ENCODE measurements at regions not wholly inside any gene's neighbourhood (a gene's known extent, or its start where the extent isn't known, plus 50 kb on each side); places are given as distances from the start of the nearest gene placed in this dataset.

DNA sequence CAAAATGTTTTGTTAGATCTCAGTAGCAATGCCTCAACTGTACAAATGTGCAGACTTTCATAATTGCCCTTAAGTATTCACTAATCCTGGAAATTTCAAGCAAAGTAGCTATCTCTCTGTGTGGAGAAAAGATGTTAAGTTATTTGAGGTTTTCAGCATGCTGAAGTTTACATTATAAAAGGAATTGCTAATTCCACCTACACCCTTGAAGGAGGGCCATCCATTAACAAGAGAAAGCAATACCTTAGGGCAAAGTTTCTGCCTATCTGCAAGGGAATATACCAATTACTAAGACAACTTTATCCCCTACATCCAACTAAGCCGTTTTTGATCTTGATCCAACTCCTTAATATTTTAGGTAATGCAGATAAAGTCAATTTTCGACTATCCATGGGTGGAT lies 380.7 kb upstream of the BTBD3 start:
- H3K23ac ChIP-seq (ENCODE audit: low read depth, low read length) = no peak overlapping the region
- dilution Hi-C loops (cut with HindIII; ENCODE audit: low sequenced_read_pairs, unreplicated experiment) = loop anchor here (25.0 kb wide), 1 partner anchor 875 kb away; the partner anchor contains the start of gene JAG1
- intact Hi-C loops (cut with micrococcal nuclease) = no loop called here
- H3K36me3 ChIP-seq (ENCODE audit: control insufficient read depth, insufficient read depth, low read length) = no peaks in the 10 kb centered on the region
- no peak overlapping the region for H3K27ac ChIP-seq (ENCODE audit: insufficient read depth, low read length)
- no peak overlapping the region for H2AK5ac ChIP-seq (ENCODE audit: low read depth, low read length)
- in situ Hi-C loops (cut with MboI; ENCODE audit: low sequenced_read_pairs) = no loop called here
- H3K9me3 ChIP-seq (ENCODE audit: control insufficient read depth, insufficient read depth, low read length) = no peaks in the 10 kb centered on the region
- no peaks in the 10 kb centered on the region for H3K9me1 ChIP-seq (ENCODE audit: insufficient read depth, low read length)
- no peak overlapping the region for H4K5ac ChIP-seq (ENCODE audit: low read depth, low read length)
- no peak overlapping the region for H3K56ac ChIP-seq (ENCODE audit: extremely low read depth, insufficient read depth, low read length)
- no CpG with 5 or more reads among the region's 2 CpGs for WGBS, 2 experiments (ENCODE audit: extremely low coverage in 2 of 2, insufficient read length in 1 of 2)
- no peak overlapping the region for H2BK15ac ChIP-seq (ENCODE audit: low read depth, low read length)
- BruUV-seq (replicated peaks) = no TSS peak
- no peak overlapping the region for H3K14ac ChIP-seq (replicated peaks; ENCODE audit: low read depth, low read length)
- H3K18ac ChIP-seq (ENCODE audit: low read depth, low read length) = no peak overlapping the region
- peaks cover 1% of the 10 kb centered on the region; the same call in 1 of the 2 replicates for H3K27me3 ChIP-seq (ENCODE audit: control insufficient read depth, insufficient read depth, low read length)
- ChIA-PET POLR2A (ENCODE audit: unreplicated experiment) (no interaction called here), CTCF (no interaction called here)
- H2AK9ac ChIP-seq (replicated peaks; ENCODE audit: low read depth, low read length, poor library complexity) = no peak overlapping the region
- no peak overlapping the region for H2AFZ ChIP-seq (replicated peaks; ENCODE audit: low read length, poor library complexity)
- H3K79me1 ChIP-seq (ENCODE audit: low read depth in 1 of 2, low read length in 2 of 2) = no peaks in the 10 kb centered on the region
- H2BK20ac ChIP-seq (ENCODE audit: low read depth, low read length) = no peak overlapping the region
- H3K4me2 ChIP-seq (ENCODE audit: low read depth, low read length) = no peak overlapping the region
- H2BK120ac ChIP-seq (ENCODE audit: low read depth, low read length) = no peak overlapping the region
- H4K91ac ChIP-seq (ENCODE audit: insufficient read depth, low read depth, low read length) = no peak overlapping the region
- no peak overlapping the region for H3K4me3 ChIP-seq (ENCODE audit: insufficient read depth, low read depth, low read length)
- no peak overlapping the region for H2BK5ac ChIP-seq (ENCODE audit: low read depth, low read length, poor library complexity, severe bottlenecking)
- H3K9ac ChIP-seq (ENCODE audit: low read depth, low read length) = no peak overlapping the region
- TF ChIP-seq, protein P1, sequence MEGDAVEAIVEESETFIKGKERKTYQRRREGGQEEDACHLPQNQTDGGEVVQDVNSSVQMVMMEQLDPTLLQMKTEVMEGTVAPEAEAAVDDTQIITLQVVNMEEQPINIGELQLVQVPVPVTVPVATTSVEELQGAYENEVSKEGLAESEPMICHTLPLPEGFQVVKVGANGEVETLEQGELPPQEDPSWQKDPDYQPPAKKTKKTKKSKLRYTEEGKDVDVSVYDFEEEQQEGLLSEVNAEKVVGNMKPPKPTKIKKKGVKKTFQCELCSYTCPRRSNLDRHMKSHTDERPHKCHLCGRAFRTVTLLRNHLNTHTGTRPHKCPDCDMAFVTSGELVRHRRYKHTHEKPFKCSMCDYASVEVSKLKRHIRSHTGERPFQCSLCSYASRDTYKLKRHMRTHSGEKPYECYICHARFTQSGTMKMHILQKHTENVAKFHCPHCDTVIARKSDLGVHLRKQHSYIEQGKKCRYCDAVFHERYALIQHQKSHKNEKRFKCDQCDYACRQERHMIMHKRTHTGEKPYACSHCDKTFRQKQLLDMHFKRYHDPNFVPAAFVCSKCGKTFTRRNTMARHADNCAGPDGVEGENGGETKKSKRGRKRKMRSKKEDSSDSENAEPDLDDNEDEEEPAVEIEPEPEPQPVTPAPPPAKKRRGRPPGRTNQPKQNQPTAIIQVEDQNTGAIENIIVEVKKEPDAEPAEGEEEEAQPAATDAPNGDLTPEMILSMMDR (conservative IDR thresholded peaks at IDR 0.05; ENCODE audit: low read depth, low read length) = no peak
- TF ChIP-seq NFE2L2 (IDR thresholded peaks at IDR 0.05; ENCODE audit: low read depth, low read length) (no peak), RAD21 (IDR thresholded peaks at IDR 0.05; ENCODE audit: low read length) (no peak), CHD1 (IDR thresholded peaks at IDR 0.05; ENCODE audit: low read depth, low read length) (no peak), POLR2A (IDR thresholded peaks at IDR 0.05; ENCODE audit: low read depth, low read length) (no peak), BHLHE40 (IDR thresholded peaks at IDR 0.05; ENCODE audit: low read depth, low read length) (no peak), RFX5 (IDR thresholded peaks at IDR 0.05; ENCODE audit: low read depth, low read length) (no peak), RCOR1 (IDR thresholded peaks at IDR 0.05; ENCODE audit: insufficient replicate concordance, low read length) (no peak)
- TF ChIP-seq, protein P2, sequence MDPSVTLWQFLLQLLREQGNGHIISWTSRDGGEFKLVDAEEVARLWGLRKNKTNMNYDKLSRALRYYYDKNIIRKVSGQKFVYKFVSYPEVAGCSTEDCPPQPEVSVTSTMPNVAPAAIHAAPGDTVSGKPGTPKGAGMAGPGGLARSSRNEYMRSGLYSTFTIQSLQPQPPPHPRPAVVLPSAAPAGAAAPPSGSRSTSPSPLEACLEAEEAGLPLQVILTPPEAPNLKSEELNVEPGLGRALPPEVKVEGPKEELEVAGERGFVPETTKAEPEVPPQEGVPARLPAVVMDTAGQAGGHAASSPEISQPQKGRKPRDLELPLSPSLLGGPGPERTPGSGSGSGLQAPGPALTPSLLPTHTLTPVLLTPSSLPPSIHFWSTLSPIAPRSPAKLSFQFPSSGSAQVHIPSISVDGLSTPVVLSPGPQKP (IDR thresholded peaks at IDR 0.05; ENCODE audit: borderline replicate concordance, low read depth, low read length) = no peak
- TF ChIP-seq, protein P3, sequence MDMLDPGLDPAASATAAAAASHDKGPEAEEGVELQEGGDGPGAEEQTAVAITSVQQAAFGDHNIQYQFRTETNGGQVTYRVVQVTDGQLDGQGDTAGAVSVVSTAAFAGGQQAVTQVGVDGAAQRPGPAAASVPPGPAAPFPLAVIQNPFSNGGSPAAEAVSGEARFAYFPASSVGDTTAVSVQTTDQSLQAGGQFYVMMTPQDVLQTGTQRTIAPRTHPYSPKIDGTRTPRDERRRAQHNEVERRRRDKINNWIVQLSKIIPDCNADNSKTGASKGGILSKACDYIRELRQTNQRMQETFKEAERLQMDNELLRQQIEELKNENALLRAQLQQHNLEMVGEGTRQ (IDR thresholded peaks at IDR 0.05; ENCODE audit: low read depth, low read length) = no peak
- no peak overlapping the region for H3K4ac ChIP-seq (ENCODE audit: low read depth, low read length)
- no peaks in the 10 kb centered on the region for H3K4me1 ChIP-seq (ENCODE audit: control insufficient read depth, insufficient read depth, low read length)
- H4K20me1 ChIP-seq (ENCODE audit: insufficient read depth, low read length) = no peaks in the 10 kb centered on the region
- DNase-seq = no peak
- H4K8ac ChIP-seq (ENCODE audit: low read depth in 2 of 2, low read length in 2 of 2) = no peak overlapping the region
- ATAC-seq (ENCODE audit: low read depth) = no peak
